ENCODE measurements at regions not wholly inside any gene's neighbourhood (a gene's known extent, or its start where the extent isn't known, plus 50 kb on each side); places are given as distances from the start of the nearest gene placed in this dataset.
A peak's percentile ranks its signal among the peaks of the same experiment; 100 is the strongest.
"Not testable (repeated sequence)": the region's sequence is repeated elsewhere in the genome, so short reads cannot be mapped to it uniquely, and the experiment has no call there.

DNA sequence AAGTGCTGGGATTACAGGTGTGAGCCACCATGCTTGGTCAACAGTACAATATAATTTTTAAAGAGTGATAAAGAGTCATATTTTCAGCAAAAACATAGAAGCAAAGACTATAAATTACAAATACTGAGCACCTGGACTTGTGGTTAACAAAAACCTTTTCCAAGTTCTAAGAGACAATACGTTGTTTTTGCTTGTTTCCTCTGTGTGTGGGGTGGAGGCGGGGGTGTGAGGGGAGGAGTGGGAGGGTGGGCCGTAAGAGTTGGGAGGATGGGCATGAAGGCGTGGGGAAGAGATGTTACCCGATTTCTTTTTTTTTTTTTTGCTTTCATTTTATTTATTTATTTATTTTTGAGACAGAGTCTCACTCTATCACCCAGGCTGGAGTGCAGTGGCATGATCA, 78.0 kb upstream of the WIPF1 start:
- H3K4me1 ChIP-seq (ENCODE audit: control insufficient read depth in 3 of 3, insufficient read depth in 2 of 3, low read depth in 1 of 3, low read length in 2 of 3), result peaks cover 0 to 2% (median 0%) of the 10 kb centered on the region in 3 donors
- no peak overlapping the region for H3K4me3 ChIP-seq (ENCODE audit: low read depth in 1 of 3, low read length in 3 of 3)
- no peak overlapping the region for H3K27ac ChIP-seq (ENCODE audit: low read depth in 1 of 3, low read length in 2 of 3)
- H3K36me3 ChIP-seq (ENCODE audit: control insufficient read depth in 3 of 3, insufficient read depth in 2 of 3, low read depth in 1 of 3, low read length in 3 of 3), result peaks cover 0 to 26% (median 0%) of the 10 kb centered on the region in 3 donors
- DNase-seq (no peak), FAIRE-seq (no peak)
- no peaks in the 10 kb centered on the region for H3K27me3 ChIP-seq (ENCODE audit: control insufficient read depth in 3 of 3, insufficient read depth in 3 of 3, low read length in 3 of 3)
- 68 to 87% (median 80%) methylated on average over 5 of the region's 5 CpGs for WGBS, 3 donors
- peaks cover 0 to 26% of the 10 kb centered on the region in 2 donors for H3K9me3 ChIP-seq (ENCODE audit: control insufficient read depth in 2 of 2, insufficient read depth in 1 of 2, low read depth in 1 of 2, low read length in 1 of 2)

DNA sequence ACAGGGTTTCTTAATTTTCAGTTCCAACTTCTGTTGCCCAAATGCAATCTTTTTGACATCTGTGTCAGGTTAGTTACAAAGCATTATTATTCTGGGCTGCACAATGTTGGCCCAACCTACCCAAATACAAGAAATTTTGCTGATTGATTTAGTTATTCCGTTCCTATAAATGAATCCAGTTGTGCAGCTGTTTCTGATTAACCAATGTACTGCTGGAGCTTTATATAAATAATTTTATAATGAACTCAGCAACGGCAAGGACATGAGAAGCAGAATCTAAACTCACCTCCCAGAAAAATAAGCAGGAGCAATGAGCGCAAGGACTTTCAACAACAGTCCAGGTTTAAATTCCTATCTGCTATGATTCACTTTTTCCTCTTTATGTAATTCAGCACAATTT, 76.3 kb upstream of the WIPF1 start:
- Histone ChIP-seq H3K9me3 (ENCODE audit: control insufficient read depth in 2 of 2, insufficient read depth in 1 of 2, low read depth in 1 of 2, low read length in 1 of 2) (peaks cover 0 to 28% of the 10 kb centered on the region in 2 donors), H3K4me3 (ENCODE audit: low read depth in 1 of 3, low read length in 3 of 3) (no peak overlapping the region), H3K36me3 (ENCODE audit: control insufficient read depth in 3 of 3, insufficient read depth in 2 of 3, low read depth in 1 of 3, low read length in 3 of 3) (peaks cover 0 to 28% (median 0%) of the 10 kb centered on the region in 3 donors), H3K4me1 (ENCODE audit: control insufficient read depth in 3 of 3, insufficient read depth in 2 of 3, low read depth in 1 of 3, low read length in 2 of 3) (peaks cover 0 to 18% (median 5%) of the 10 kb centered on the region in 3 donors), H3K27ac (ENCODE audit: low read depth in 1 of 3, low read length in 2 of 3) (no peak overlapping the region), H3K27me3 (ENCODE audit: control insufficient read depth in 3 of 3, insufficient read depth in 3 of 3, low read length in 3 of 3) (no peaks in the 10 kb centered on the region)
- DNase-seq, result no peak
- WGBS, 3 donors, result 75 to 96% (median 90%) methylated on average over 3 of the region's 3 CpGs
- FAIRE-seq, result no peak

DNA sequence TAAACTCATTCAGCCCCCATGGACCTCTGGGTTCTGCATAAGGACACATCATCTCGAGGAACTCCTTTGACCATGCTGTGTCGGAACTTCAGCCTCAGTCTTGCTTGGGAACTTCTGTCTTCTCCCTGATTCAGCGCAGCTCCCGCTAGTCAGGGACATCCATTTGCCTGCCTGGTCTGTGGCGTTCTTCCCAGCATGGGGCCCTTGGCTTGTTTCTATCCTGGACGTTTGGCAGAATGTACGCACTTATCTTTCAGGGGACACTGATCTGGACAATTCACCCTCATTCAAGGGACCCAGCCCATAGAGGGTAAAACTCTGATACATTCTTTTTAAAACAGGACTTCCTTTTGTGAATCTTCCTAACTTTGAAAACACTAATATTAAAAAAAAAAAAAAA, 75.8 kb upstream of the WIPF1 start:
- DNase-seq (no peak), FAIRE-seq (no peak)
- Histone ChIP-seq H3K36me3 (ENCODE audit: control insufficient read depth in 3 of 3, insufficient read depth in 2 of 3, low read depth in 1 of 3, low read length in 3 of 3) (peaks cover 0 to 27% (median 0%) of the 10 kb centered on the region in 3 donors), H3K4me3 (ENCODE audit: low read depth in 1 of 3, low read length in 3 of 3) (no peak overlapping the region), H3K27me3 (ENCODE audit: control insufficient read depth in 3 of 3, insufficient read depth in 3 of 3, low read length in 3 of 3) (no peaks in the 10 kb centered on the region), H3K27ac (ENCODE audit: low read depth in 1 of 3, low read length in 2 of 3) (no peak overlapping the region), H3K4me1 (ENCODE audit: control insufficient read depth in 3 of 3, insufficient read depth in 2 of 3, low read depth in 1 of 3, low read length in 2 of 3) (peaks cover 3 to 22% (median 5%) of the 10 kb centered on the region in 3 donors), H3K9me3 (ENCODE audit: control insufficient read depth in 2 of 2, insufficient read depth in 1 of 2, low read depth in 1 of 2, low read length in 1 of 2) (peaks cover 0 to 28% of the 10 kb centered on the region in 2 donors)
- 88 to 98% (median 91%) methylated on average over 7 of the region's 7 CpGs for WGBS, 3 donors

DNA sequence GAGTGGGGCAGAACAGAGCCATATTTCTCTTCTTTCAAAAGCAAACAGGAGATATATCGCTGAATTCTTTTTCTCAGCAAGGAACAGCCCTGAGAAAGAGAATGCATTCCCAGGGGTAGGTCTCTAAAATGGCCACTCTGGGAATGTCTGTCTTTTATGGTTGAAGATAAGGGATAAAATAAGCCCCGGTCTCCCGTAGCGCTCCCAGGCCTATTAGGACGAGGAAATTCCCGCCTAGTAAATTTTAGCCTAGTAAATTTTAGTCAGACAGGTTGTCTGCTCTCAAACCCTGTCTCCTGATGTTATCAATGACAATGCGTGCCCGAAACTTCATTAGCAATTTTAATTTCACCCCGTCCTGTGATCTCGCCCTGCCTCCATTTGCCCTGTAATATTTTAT, 73.9 kb upstream of the WIPF1 start:
- DNase-seq; H3K27ac ChIP-seq (ENCODE audit: low read depth in 1 of 3, low read length in 2 of 3); H3K27me3 ChIP-seq (ENCODE audit: control insufficient read depth in 3 of 3, insufficient read depth in 3 of 3, low read length in 3 of 3); FAIRE-seq; H3K4me3 ChIP-seq (ENCODE audit: low read depth in 1 of 3, low read length in 3 of 3): not testable (repeated sequence)
- H3K9me3 ChIP-seq (ENCODE audit: control insufficient read depth in 2 of 2, insufficient read depth in 1 of 2, low read depth in 1 of 2, low read length in 1 of 2), result peaks cover 0 to 28% of the 10 kb centered on the region in 2 donors
- H3K4me1 ChIP-seq (ENCODE audit: control insufficient read depth in 3 of 3, insufficient read depth in 2 of 3, low read depth in 1 of 3, low read length in 2 of 3), result peaks cover 3 to 41% (median 5%) of the 10 kb centered on the region in 3 donors
- WGBS, 3 donors, result 97 to 98% (median 98%) methylated on average over 10 of the region's 10 CpGs
- peaks cover 0 to 27% (median 0%) of the 10 kb centered on the region in 3 donors for H3K36me3 ChIP-seq (ENCODE audit: control insufficient read depth in 3 of 3, insufficient read depth in 2 of 3, low read depth in 1 of 3, low read length in 3 of 3)

DNA sequence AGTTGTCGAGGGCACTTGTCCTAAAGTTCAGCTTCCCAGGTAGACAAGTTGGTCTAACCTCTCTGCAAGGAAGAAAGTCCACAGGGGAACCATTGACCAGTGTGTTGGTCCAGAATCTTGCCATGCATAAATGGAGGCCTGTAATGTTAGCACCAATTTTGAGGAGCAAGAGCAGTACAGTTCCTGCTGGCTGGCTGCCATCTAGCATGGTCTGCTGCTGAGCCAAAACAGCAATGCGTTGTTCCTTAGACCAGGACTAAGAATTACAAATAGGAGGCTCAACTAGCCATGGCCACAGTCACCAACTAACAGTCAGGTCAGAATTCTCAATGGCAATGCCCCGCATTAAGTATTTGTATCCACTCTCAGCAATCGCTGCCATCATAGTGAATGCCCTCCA, 72.8 kb upstream of the WIPF1 start:
- H3K4me1 ChIP-seq (ENCODE audit: control insufficient read depth in 3 of 3, insufficient read depth in 2 of 3, low read depth in 1 of 3, low read length in 2 of 3), result peaks cover 3 to 49% (median 5%) of the 10 kb centered on the region in 3 donors
- FAIRE-seq (no peak), DNase-seq (no peak)
- no peak overlapping the region for H3K4me3 ChIP-seq (ENCODE audit: low read depth in 1 of 3, low read length in 3 of 3)
- peaks cover 0 to 21% (median 0%) of the 10 kb centered on the region in 3 donors for H3K36me3 ChIP-seq (ENCODE audit: control insufficient read depth in 3 of 3, insufficient read depth in 2 of 3, low read depth in 1 of 3, low read length in 3 of 3)
- no peaks in the 10 kb centered on the region for H3K27me3 ChIP-seq (ENCODE audit: control insufficient read depth in 3 of 3, insufficient read depth in 3 of 3, low read length in 3 of 3)
- peak overlapping the region in 1 of 3 donors; percentile 61 for H3K27ac ChIP-seq (ENCODE audit: low read depth in 1 of 3, low read length in 2 of 3)
- peaks cover 0 to 28% of the 10 kb centered on the region in 2 donors for H3K9me3 ChIP-seq (ENCODE audit: control insufficient read depth in 2 of 2, insufficient read depth in 1 of 2, low read depth in 1 of 2, low read length in 1 of 2)
- WGBS, 3 donors, result 87 to 95% (median 95%) methylated on average over 4 of the region's 4 CpGs

DNA sequence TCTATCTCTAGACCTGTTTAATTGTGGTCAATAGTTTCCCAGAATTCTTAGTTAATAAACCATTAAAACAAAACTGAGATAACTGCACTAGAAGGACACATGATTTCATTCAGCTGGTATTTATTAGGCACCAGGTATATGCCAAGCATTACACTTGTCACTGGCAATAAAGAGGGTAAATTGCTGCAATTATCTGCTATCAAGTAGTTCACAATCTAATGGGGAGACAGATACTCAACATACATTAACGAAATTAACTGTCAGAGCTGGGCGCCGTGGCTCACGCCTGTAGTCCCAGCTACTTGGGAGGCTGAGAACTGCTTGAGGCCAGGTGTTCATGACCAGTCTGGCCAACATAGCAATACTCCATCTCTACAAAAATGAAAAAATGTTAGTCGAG, 71.7 kb upstream of the WIPF1 start:
- H3K4me1 ChIP-seq (ENCODE audit: control insufficient read depth in 3 of 3, insufficient read depth in 2 of 3, low read depth in 1 of 3, low read length in 2 of 3), result peaks cover 3 to 58% (median 5%) of the 10 kb centered on the region in 3 donors
- H3K27me3 ChIP-seq (ENCODE audit: control insufficient read depth in 3 of 3, insufficient read depth in 3 of 3, low read length in 3 of 3), result no peaks in the 10 kb centered on the region
- peak; percentile 62 to 93 for DNase-seq
- no peak overlapping the region for H3K4me3 ChIP-seq (ENCODE audit: low read depth in 1 of 3, low read length in 3 of 3)
- 8 to 74% (median 43%) methylated on average over 5 of the region's 5 CpGs for WGBS, 3 donors
- no peak for FAIRE-seq
- peaks cover 0 to 28% of the 10 kb centered on the region in 2 donors for H3K9me3 ChIP-seq (ENCODE audit: control insufficient read depth in 2 of 2, insufficient read depth in 1 of 2, low read depth in 1 of 2, low read length in 1 of 2)
- peaks cover 0 to 21% (median 0%) of the 10 kb centered on the region in 3 donors for H3K36me3 ChIP-seq (ENCODE audit: control insufficient read depth in 3 of 3, insufficient read depth in 2 of 3, low read depth in 1 of 3, low read length in 3 of 3)
- H3K27ac ChIP-seq (ENCODE audit: low read depth in 1 of 3, low read length in 2 of 3), result peak overlapping the region in 1 of 3 donors; percentile 61

DNA sequence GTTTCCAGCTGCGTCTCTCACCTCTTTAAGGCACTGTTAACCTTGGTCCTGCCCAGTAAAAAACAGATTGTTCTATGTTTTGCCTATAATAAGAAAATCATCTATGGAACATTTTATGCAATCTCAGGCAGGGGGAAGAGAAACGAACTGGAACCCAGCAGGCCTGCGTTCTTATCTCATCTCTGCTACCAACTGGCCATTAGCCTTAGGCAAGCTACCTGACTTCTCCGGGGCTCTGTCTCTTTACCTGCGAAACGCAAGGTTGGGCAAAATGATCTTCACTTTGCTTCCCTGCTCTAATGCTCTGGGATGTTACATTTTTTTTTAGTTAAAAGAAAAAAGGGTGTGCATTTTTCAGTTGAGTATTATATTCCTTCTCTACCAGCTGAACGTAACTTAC, 70.5 kb upstream of the WIPF1 start:
- no peak for DNase-seq
- Histone ChIP-seq H3K9me3 (ENCODE audit: control insufficient read depth in 2 of 2, insufficient read depth in 1 of 2, low read depth in 1 of 2, low read length in 1 of 2) (peaks cover 0 to 24% of the 10 kb centered on the region in 2 donors), H3K4me3 (ENCODE audit: low read depth in 1 of 3, low read length in 3 of 3) (no peak overlapping the region), H3K27ac (ENCODE audit: low read depth in 1 of 3, low read length in 2 of 3) (peak overlapping the region in 1 of 3 donors; percentile 64), H3K4me1 (ENCODE audit: control insufficient read depth in 3 of 3, insufficient read depth in 2 of 3, low read depth in 1 of 3, low read length in 2 of 3) (peaks cover 3 to 68% (median 12%) of the 10 kb centered on the region in 3 donors), H3K27me3 (ENCODE audit: control insufficient read depth in 3 of 3, insufficient read depth in 3 of 3, low read length in 3 of 3) (no peaks in the 10 kb centered on the region), H3K36me3 (ENCODE audit: control insufficient read depth in 3 of 3, insufficient read depth in 2 of 3, low read depth in 1 of 3, low read length in 3 of 3) (peaks cover 0 to 17% (median 0%) of the 10 kb centered on the region in 3 donors)
- FAIRE-seq, result no peak
- WGBS, 3 donors, result 86 to 90% (median 88%) methylated on average over 7 of the region's 7 CpGs

DNA sequence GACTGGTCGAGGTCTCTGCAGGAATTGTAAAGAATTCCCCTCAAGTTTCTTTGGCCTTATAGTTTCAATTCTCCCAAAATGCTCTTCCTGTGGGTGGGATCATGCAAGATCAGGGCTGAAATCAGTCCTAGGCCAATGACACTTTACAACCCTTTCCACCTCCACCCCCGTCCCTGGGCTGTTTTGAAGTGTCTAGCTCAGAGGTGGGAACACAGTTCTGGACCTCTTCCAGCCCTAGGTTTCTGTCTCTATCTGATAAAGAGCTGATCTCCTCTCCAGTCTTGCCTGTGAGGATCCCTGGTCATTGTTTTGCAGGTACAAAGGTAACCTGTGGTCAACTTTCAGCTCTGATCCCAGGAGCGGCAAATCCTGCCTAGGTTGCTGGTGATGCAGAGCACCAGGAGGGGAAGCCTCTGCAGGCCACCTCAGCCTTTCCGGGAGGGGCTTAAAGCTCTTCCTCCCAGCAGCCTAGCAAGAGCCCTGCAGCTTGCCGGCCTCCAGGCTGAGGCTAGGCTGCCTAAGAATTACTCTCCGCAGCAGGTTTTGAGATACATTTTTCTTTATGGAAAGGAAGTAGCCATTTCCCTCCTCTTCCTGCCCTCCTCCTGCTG, 69.8 kb upstream of the WIPF1 start:
- H3K9me3 ChIP-seq (ENCODE audit: control insufficient read depth in 2 of 2, insufficient read depth in 1 of 2, low read depth in 1 of 2, low read length in 1 of 2), result peaks cover 0 to 17% of the 10 kb centered on the region in 2 donors
- FAIRE-seq (no peak), DNase-seq (peak in 1 of 2 donors; percentile 30)
- H3K4me1 ChIP-seq (ENCODE audit: control insufficient read depth in 3 of 3, insufficient read depth in 2 of 3, low read depth in 1 of 3, low read length in 2 of 3), result peaks cover 3 to 74% (median 15%) of the 10 kb centered on the region in 3 donors
- no peak overlapping the region for H3K4me3 ChIP-seq (ENCODE audit: low read depth in 1 of 3, low read length in 3 of 3)
- 57 to 74% (median 73%) methylated on average over 6 of the region's 6 CpGs for WGBS, 3 donors
- H3K27me3 ChIP-seq (ENCODE audit: control insufficient read depth in 3 of 3, insufficient read depth in 3 of 3, low read length in 3 of 3), result no peaks in the 10 kb centered on the region
- peaks cover 0 to 11% (median 0%) of the 10 kb centered on the region in 3 donors for H3K36me3 ChIP-seq (ENCODE audit: control insufficient read depth in 3 of 3, insufficient read depth in 2 of 3, low read depth in 1 of 3, low read length in 3 of 3)
- H3K27ac ChIP-seq (ENCODE audit: low read depth in 1 of 3, low read length in 2 of 3), result peak overlapping the region in 2 of 3 donors; percentile 38 to 64
